ENCODE measurements at regions not wholly inside any gene's neighbourhood (a gene's known extent, or its start where the extent isn't known, plus 50 kb on each side); places are given as distances from the start of the nearest gene placed in this dataset.
"Not testable (repeated sequence)": the region's sequence is repeated elsewhere in the genome, so short reads cannot be mapped to it uniquely, and the experiment has no call there.

GRCh38 chr12:92059960-92060359, 85.7 kb downstream of the BTG1 start:
- H3K4me2 ChIP-seq (ENCODE audit: low read depth, low read length) = peak overlapping the region; percentile 56
- H4K20me1 ChIP-seq (ENCODE audit: insufficient read depth, low read length) = no peaks in the 10 kb centered on the region
- no peaks in the 10 kb centered on the region for H3K9me3 ChIP-seq (replicated peaks; ENCODE audit: insufficient read depth, low read length)
- no peaks in the 10 kb centered on the region for H3K79me2 ChIP-seq (ENCODE audit: low read length)
- H3K36me3 ChIP-seq (replicated peaks; ENCODE audit: insufficient read depth, low read length) = no peaks in the 10 kb centered on the region
- TF ChIP-seq EZH2phosphoT487 (IDR thresholded peaks at IDR 0.05; ENCODE audit: low read length) (no peak), EZH2 (optimal IDR thresholded peaks at IDR 0.05; ENCODE audit: low read depth, low read length) (no peak)
- TF ChIP-seq, protein P1, sequence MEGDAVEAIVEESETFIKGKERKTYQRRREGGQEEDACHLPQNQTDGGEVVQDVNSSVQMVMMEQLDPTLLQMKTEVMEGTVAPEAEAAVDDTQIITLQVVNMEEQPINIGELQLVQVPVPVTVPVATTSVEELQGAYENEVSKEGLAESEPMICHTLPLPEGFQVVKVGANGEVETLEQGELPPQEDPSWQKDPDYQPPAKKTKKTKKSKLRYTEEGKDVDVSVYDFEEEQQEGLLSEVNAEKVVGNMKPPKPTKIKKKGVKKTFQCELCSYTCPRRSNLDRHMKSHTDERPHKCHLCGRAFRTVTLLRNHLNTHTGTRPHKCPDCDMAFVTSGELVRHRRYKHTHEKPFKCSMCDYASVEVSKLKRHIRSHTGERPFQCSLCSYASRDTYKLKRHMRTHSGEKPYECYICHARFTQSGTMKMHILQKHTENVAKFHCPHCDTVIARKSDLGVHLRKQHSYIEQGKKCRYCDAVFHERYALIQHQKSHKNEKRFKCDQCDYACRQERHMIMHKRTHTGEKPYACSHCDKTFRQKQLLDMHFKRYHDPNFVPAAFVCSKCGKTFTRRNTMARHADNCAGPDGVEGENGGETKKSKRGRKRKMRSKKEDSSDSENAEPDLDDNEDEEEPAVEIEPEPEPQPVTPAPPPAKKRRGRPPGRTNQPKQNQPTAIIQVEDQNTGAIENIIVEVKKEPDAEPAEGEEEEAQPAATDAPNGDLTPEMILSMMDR (IDR thresholded peaks at IDR 0.05; ENCODE audit: low read length) = no peak
- H3K9me2 ChIP-seq (replicated peaks; ENCODE audit: insufficient read depth, low read length) = no peaks in the 10 kb centered on the region
- H3F3A ChIP-seq (ENCODE audit: insufficient read depth, low read length) = peaks cover 24% of the 10 kb centered on the region
- peak; percentile 43 for DNase-seq
- H3K4me1 ChIP-seq (ENCODE audit: low read length) = peaks cover 71% of the 10 kb centered on the region
- H3K9ac ChIP-seq (ENCODE audit: low read length) = no peak overlapping the region; the same call in 1 of the 2 replicates
- peak overlapping the region; percentile 10; the same call in 1 of the 2 replicates for H2AFZ ChIP-seq (ENCODE audit: low read length)
- peak overlapping the region; percentile 80; the same call in 1 of the 2 replicates for H3K27ac ChIP-seq (ENCODE audit: low read length)
- no peak overlapping the region; the same call in 1 of the 2 replicates for H3K4me3 ChIP-seq (ENCODE audit: low read length)
- no peaks in the 10 kb centered on the region for H3K27me3 ChIP-seq (replicated peaks; ENCODE audit: insufficient read depth, low read length)

DNA sequence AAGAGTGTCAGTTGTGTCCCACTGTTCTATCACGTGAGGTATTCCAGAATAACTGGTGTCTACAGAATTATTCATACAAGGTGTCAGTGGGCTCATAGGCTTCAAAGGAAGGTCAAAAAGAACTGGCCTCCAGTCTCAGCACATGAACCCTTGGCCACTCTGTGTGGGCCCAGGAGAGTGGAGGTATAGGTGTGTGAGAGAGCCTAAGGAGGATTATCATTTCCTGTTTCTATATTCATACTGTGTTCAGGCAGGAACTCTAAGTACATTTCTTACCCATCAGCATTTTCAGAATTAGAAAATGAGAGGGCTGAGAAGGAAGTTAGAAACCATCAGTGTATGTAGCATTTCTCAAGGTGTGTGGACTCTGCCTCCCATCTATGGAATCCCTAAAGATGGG, 87.0 kb downstream of the BTG1 start:
- TF ChIP-seq, protein P1 (IDR thresholded peaks at IDR 0.05; ENCODE audit: low read length) = no peak
- no peak for TF ChIP-seq EZH2 (optimal IDR thresholded peaks at IDR 0.05; ENCODE audit: low read depth, low read length)
- no peak for TF ChIP-seq EZH2phosphoT487 (IDR thresholded peaks at IDR 0.05; ENCODE audit: low read length)
- H3K9me3 ChIP-seq (replicated peaks; ENCODE audit: insufficient read depth, low read length) = no peaks in the 10 kb centered on the region
- H4K20me1 ChIP-seq (ENCODE audit: insufficient read depth, low read length) = no peaks in the 10 kb centered on the region
- H3F3A ChIP-seq (ENCODE audit: insufficient read depth, low read length) = peaks cover 24% of the 10 kb centered on the region
- H3K27me3 ChIP-seq (replicated peaks; ENCODE audit: insufficient read depth, low read length) = no peaks in the 10 kb centered on the region
- peaks cover 71% of the 10 kb centered on the region for H3K4me1 ChIP-seq (ENCODE audit: low read length)
- no peaks in the 10 kb centered on the region for H3K9me2 ChIP-seq (replicated peaks; ENCODE audit: insufficient read depth, low read length)
- H3K79me2 ChIP-seq (ENCODE audit: low read length) = no peaks in the 10 kb centered on the region
- H2AFZ ChIP-seq (ENCODE audit: low read length) = no peak overlapping the region
- peak overlapping the region; percentile 56 for H3K4me2 ChIP-seq (ENCODE audit: low read depth, low read length)
- peak overlapping the region; percentile 80 for H3K27ac ChIP-seq (ENCODE audit: low read length)
- no peak overlapping the region; the same call in 1 of the 2 replicates for H3K9ac ChIP-seq (ENCODE audit: low read length)
- H3K36me3 ChIP-seq (replicated peaks; ENCODE audit: insufficient read depth, low read length) = no peaks in the 10 kb centered on the region
- peak; percentile 85 for DNase-seq
- H3K4me3 ChIP-seq (ENCODE audit: low read length) = no peak overlapping the region

DNA sequence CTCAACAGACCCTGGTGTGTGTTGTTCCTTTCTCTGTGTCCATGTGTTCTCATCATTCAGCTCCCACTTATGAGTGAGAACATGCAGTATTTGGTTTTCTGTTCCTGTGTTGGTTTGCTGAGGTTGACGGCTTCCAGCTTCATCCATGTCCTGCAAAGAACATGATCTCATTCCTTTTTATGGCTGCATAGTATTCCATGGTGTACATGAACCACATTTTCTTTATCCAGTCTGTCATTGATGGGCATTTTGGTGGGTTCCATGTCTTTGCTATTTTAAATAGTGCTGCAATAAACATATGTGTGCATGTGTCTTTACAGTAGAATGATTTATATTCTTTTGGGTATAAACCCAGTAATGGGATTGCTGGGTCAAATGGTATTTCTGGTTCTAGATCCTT, 88.9 kb downstream of the BTG1 start:
- not testable (repeated sequence) for H3K79me2 ChIP-seq (ENCODE audit: low read length); H3K4me2 ChIP-seq (ENCODE audit: low read depth, low read length); H3K9me2 ChIP-seq (replicated peaks; ENCODE audit: insufficient read depth, low read length); H3K36me3 ChIP-seq (replicated peaks; ENCODE audit: insufficient read depth, low read length); H3K9ac ChIP-seq (ENCODE audit: low read length); H3K27me3 ChIP-seq (replicated peaks; ENCODE audit: insufficient read depth, low read length); H3K9me3 ChIP-seq (replicated peaks; ENCODE audit: insufficient read depth, low read length); H2AFZ ChIP-seq (ENCODE audit: low read length); H3K27ac ChIP-seq (ENCODE audit: low read length); H3K4me3 ChIP-seq (ENCODE audit: low read length); H4K20me1 ChIP-seq (ENCODE audit: insufficient read depth, low read length); DNase-seq
- Histone ChIP-seq H3F3A (ENCODE audit: insufficient read depth, low read length) (peaks cover 22% of the 10 kb centered on the region), H3K4me1 (ENCODE audit: low read length) (peaks cover 57% of the 10 kb centered on the region)

GRCh38 chr12:92056290-92056689, 89.4 kb downstream of the BTG1 start:
- no peak overlapping the region for H2AFZ ChIP-seq (ENCODE audit: low read length)
- H3K4me3 ChIP-seq (ENCODE audit: low read length) = no peak overlapping the region
- peak overlapping the region; percentile 26; the same call in 1 of the 2 replicates for H3K27ac ChIP-seq (ENCODE audit: low read length)
- DNase-seq = no peak
- no peak for TF ChIP-seq EZH2 (optimal IDR thresholded peaks at IDR 0.05; ENCODE audit: low read depth, low read length)
- TF ChIP-seq, protein P1 (IDR thresholded peaks at IDR 0.05; ENCODE audit: low read length) = no peak
- TF ChIP-seq EZH2phosphoT487 (IDR thresholded peaks at IDR 0.05; ENCODE audit: low read length) = no peak
- H3K36me3 ChIP-seq (replicated peaks; ENCODE audit: insufficient read depth, low read length) = no peaks in the 10 kb centered on the region
- no peaks in the 10 kb centered on the region for H3K27me3 ChIP-seq (replicated peaks; ENCODE audit: insufficient read depth, low read length)
- H3K79me2 ChIP-seq (ENCODE audit: low read length) = no peaks in the 10 kb centered on the region
- H3K9ac ChIP-seq (ENCODE audit: low read length) = no peak overlapping the region
- no peaks in the 10 kb centered on the region for H3K9me2 ChIP-seq (replicated peaks; ENCODE audit: insufficient read depth, low read length)
- peak overlapping the region; percentile 26 for H3K4me2 ChIP-seq (ENCODE audit: low read depth, low read length)
- peaks cover 56% of the 10 kb centered on the region for H3K4me1 ChIP-seq (ENCODE audit: low read length)
- no peaks in the 10 kb centered on the region for H3K9me3 ChIP-seq (replicated peaks; ENCODE audit: insufficient read depth, low read length)
- peaks cover 22% of the 10 kb centered on the region for H3F3A ChIP-seq (ENCODE audit: insufficient read depth, low read length)
- H4K20me1 ChIP-seq (ENCODE audit: insufficient read depth, low read length) = no peaks in the 10 kb centered on the region
